Myocyte (in vitro differentiated cells): ENCODE measurements at regions not wholly inside any gene's neighbourhood (a gene's known extent, or its start where the extent isn't known, plus 50 kb on each side); places are given as distances from the start of the nearest gene placed in this dataset.

Experiments used
- DNase-seq: peaks from one replicate; pipeline ENCODE4 v3.0.0-alpha.2; 2012; ENCODE audit warnings: low read depth

- no peak for DNase-seq
Observed at GRCh38 chr6:151701911-151702562, 105.4 kb upstream of the ESR1 start.

GRCh38 chr6:151702851-151703658 lies 104.4 kb upstream of the ESR1 start:
- DNase-seq = peak; percentile 45

- no peak for DNase-seq
Observed at GRCh38 chr6:151704383-151704782, 103.1 kb upstream of the ESR1 start.

- DNase-seq = no peak
Observed at GRCh38 chr6:151705993-151706733, 101.3 kb upstream of the ESR1 start.

- no peak for DNase-seq
Observed at GRCh38 chr6:151709329-151709728, 98.2 kb upstream of the ESR1 start.

- DNase-seq = no peak
Observed at GRCh38 chr6:151716526-151716932, 91.0 kb upstream of the ESR1 start.

GRCh38 chr6:151719070-151719469 lies 88.4 kb upstream of the ESR1 start:
- DNase-seq = no peak

GRCh38 chr6:151721146-151721545 lies 86.3 kb upstream of the ESR1 start:
- no peak for DNase-seq

- no peak for DNase-seq
Observed at GRCh38 chr6:151721671-151722070, 85.8 kb upstream of the ESR1 start.

GRCh38 chr6:151722342-151722741 lies 85.1 kb upstream of the ESR1 start:
- DNase-seq = no peak

- DNase-seq = no peak
Observed at GRCh38 chr6:151723152-151723551, 84.3 kb upstream of the ESR1 start.

- DNase-seq = no peak
Observed at GRCh38 chr6:151729829-151730495, 77.5 kb upstream of the ESR1 start.

GRCh38 chr6:151730496-151730870 lies 77.0 kb upstream of the ESR1 start:
- DNase-seq = no peak

- no peak for DNase-seq
Observed at GRCh38 chr6:151731313-151731712, 76.2 kb upstream of the ESR1 start.

- no peak for DNase-seq
Observed at GRCh38 chr6:151733680-151734320, 73.7 kb upstream of the ESR1 start.

- peak; percentile 22 for DNase-seq
Observed at GRCh38 chr6:151738267-151738666, 69.2 kb upstream of the ESR1 start.

- DNase-seq = no peak
Observed at GRCh38 chr6:151738960-151739359, 68.5 kb upstream of the ESR1 start.

GRCh38 chr6:151740820-151741219 lies 66.7 kb upstream of the ESR1 start:
- no peak for DNase-seq

GRCh38 chr6:151747896-151748295 lies 59.6 kb upstream of the ESR1 start:
- DNase-seq = peak; percentile 59

- no peak for DNase-seq
Observed at GRCh38 chr6:151749341-151749740, 58.1 kb upstream of the ESR1 start.

- DNase-seq = no peak
Observed at GRCh38 chr6:151753581-151753980, 53.9 kb upstream of the ESR1 start.
